Upper lobe of left lung (tissue), 4 donors: ENCODE measurements at regions not wholly inside any gene's neighbourhood (a gene's known extent, or its start where the extent isn't known, plus 50 kb on each side); places are given as distances from the start of the nearest gene placed in this dataset.

ENCODE experiments used
- POLR2A ChIP-seq, 4 donors: fragments of 450-650 bp; IDR thresholded peaks; one replicate each; pipeline ENCODE4 v1.5.1; 2016 to 2017; ENCODE audit warnings: antibody characterized with exemption in 4 of 4, mild to moderate bottlenecking in 2 of 4
- TF ChIP-seq, protein P1 (sequence below), 6 experiments: fragments of 450-650 bp in 4 of 6; fragments of 200-600 bp in 2 of 6; sonication (generic) in 2 of 6; IDR thresholded peaks; one replicate each; pipeline ENCODE4 v1.5.1; 2016 to 2019; ENCODE audit warnings: antibody characterized with exemption in 6 of 6

DNA sequence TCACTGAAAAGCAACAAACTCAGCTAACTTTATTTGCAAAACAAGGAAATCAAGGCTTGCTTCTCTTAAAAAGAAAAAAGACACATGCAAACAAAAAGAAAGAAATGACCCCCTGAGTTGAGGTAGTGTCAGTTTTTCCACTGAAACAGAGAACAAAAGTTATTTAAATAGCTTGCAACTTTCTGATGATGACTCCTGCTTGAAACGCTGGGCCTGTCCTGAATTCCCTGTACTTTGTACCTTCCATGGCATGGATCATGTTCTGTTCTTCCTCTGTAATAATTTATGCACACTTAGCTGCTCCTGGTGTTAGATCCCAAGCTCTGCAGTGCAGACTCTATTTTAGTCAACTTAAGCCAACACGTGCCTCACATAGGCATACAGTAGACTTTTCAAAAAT lies 84.0 kb downstream of the SKA1 start:
- TF ChIP-seq, protein P1, sequence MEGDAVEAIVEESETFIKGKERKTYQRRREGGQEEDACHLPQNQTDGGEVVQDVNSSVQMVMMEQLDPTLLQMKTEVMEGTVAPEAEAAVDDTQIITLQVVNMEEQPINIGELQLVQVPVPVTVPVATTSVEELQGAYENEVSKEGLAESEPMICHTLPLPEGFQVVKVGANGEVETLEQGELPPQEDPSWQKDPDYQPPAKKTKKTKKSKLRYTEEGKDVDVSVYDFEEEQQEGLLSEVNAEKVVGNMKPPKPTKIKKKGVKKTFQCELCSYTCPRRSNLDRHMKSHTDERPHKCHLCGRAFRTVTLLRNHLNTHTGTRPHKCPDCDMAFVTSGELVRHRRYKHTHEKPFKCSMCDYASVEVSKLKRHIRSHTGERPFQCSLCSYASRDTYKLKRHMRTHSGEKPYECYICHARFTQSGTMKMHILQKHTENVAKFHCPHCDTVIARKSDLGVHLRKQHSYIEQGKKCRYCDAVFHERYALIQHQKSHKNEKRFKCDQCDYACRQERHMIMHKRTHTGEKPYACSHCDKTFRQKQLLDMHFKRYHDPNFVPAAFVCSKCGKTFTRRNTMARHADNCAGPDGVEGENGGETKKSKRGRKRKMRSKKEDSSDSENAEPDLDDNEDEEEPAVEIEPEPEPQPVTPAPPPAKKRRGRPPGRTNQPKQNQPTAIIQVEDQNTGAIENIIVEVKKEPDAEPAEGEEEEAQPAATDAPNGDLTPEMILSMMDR (IDR thresholded peaks at IDR 0.05), result no peak
- TF ChIP-seq POLR2A (IDR thresholded peaks at IDR 0.05), result no peak
